HG02588 (cell line): ENCODE measurements at regions not wholly inside any gene's neighbourhood (a gene's known extent, or its start where the extent isn't known, plus 50 kb on each side); places are given as distances from the start of the nearest gene placed in this dataset.
"Not testable (repeated sequence)": the region's sequence is repeated elsewhere in the genome, so short reads cannot be mapped to it uniquely, and the experiment has no call there.

Source experiments
- ATAC-seq: cut with Tn5 transposase; IDR thresholded peaks from one replicate; pipeline ENCODE4 v1.9.1; 2021; ENCODE audit warnings: mild to moderate bottlenecking, moderate library complexity; ENCODE audit not compliant: unreplicated experiment

GRCh38 chr2:176832086-176832485 is 380.5 kb upstream of the HNRNPA3 start:
- no peak for ATAC-seq

- no peak for ATAC-seq
These were observed 378.9 kb upstream of the HNRNPA3 start for GRCh38 chr2:176833671-176834070.

- no peak for ATAC-seq
These were observed 378.4 kb upstream of the HNRNPA3 start for GRCh38 chr2:176834226-176834625.

GRCh38 chr2:176843208-176843607 is 369.4 kb upstream of the HNRNPA3 start:
- ATAC-seq, result no peak

GRCh38 chr2:176844461-176844860 is 368.1 kb upstream of the HNRNPA3 start:
- no peak for ATAC-seq

GRCh38 chr2:176845718-176846117 is 366.9 kb upstream of the HNRNPA3 start:
- ATAC-seq, result no peak

GRCh38 chr2:176847575-176847974 is 365.0 kb upstream of the HNRNPA3 start:
- ATAC-seq, result no peak

GRCh38 chr2:176848844-176849243 is 363.8 kb upstream of the HNRNPA3 start:
- ATAC-seq, result no peak

GRCh38 chr2:176851200-176851888 is 361.2 kb upstream of the HNRNPA3 start:
- no peak for ATAC-seq

GRCh38 chr2:176851889-176852483 is 360.6 kb upstream of the HNRNPA3 start:
- no peak for ATAC-seq

- no peak for ATAC-seq
These were observed 359.9 kb upstream of the HNRNPA3 start for GRCh38 chr2:176852667-176853066.

GRCh38 chr2:176854062-176854461 is 358.5 kb upstream of the HNRNPA3 start:
- no peak for ATAC-seq

GRCh38 chr2:176854878-176855277 is 357.7 kb upstream of the HNRNPA3 start:
- ATAC-seq, result no peak

GRCh38 chr2:176856683-176857082 is 355.9 kb upstream of the HNRNPA3 start:
- ATAC-seq, result no peak

GRCh38 chr2:176865336-176865735 is 347.3 kb upstream of the HNRNPA3 start:
- no peak for ATAC-seq

GRCh38 chr2:176872406-176872805 is 340.2 kb upstream of the HNRNPA3 start:
- ATAC-seq, result no peak

- ATAC-seq, result no peak
These were observed 339.2 kb upstream of the HNRNPA3 start for GRCh38 chr2:176873403-176873802.

GRCh38 chr2:176876493-176877103 is 336.0 kb upstream of the HNRNPA3 start:
- ATAC-seq, result no peak

GRCh38 chr2:176879426-176879995 is 333.1 kb upstream of the HNRNPA3 start:
- ATAC-seq, result no peak

- not testable (repeated sequence) for ATAC-seq
These were observed 330.5 kb upstream of the HNRNPA3 start for GRCh38 chr2:176882045-176882444.

- no peak for ATAC-seq
These were observed 327.5 kb upstream of the HNRNPA3 start for GRCh38 chr2:176885001-176885643.
